Kidney glomerular epithelial cell (primary cell): ENCODE measurements at regions not wholly inside any gene's neighbourhood (a gene's known extent, or its start where the extent isn't known, plus 50 kb on each side); places are given as distances from the start of the nearest gene placed in this dataset.

Source experiments
- DNase-seq: peaks from one replicate; lab custom pipeline; 2025; lab: John Stamatoyannopoulos, UW

- no peak for DNase-seq
These were observed 105.8 kb downstream of the BAMBI start for GRCh38 chr10:28783087-28783486.

DNA sequence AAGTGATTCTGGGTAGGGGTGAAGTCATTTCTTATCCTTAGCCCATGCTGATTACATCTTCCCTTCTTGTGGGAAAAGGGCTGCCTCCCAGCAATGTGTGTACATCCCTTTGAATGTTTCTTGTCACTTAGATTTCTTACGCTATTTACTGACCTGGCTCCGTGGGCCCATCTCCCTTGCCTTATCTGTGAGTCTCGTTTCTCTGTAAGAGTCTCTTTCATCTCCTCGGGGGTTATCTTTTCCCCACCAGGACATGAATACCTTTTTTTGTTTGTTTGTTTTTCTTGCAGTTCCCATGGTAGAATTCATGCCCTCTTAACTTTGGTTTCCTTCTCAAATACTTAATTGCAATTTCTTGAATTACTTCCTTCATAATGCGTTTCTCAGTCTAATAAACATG lies 107.7 kb downstream of the BAMBI start:
- no peak for DNase-seq

GRCh38 chr10:28788252-28788651 lies 110.9 kb downstream of the BAMBI start:
- DNase-seq = no peak

DNA sequence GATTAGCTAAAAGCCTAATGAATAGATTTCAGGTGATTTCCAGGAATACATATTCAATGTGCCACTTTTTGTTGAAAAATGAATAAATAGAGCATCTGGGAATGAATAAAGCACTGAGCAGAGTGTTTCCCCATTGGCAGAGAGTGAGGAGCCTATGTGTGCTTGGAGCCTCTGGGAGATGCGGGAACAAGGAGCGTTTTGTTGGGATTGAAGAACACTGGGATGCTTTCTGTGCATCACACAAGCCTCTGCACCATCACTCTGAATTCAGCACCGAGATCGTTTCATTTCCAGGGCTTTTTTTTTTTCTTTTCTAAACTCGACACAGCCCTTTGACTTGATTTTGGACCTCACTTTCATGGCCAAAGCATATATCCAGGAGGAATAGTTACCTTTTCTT lies 111.4 kb downstream of the BAMBI start:
- DNase-seq = no peak

GRCh38 chr10:28790146-28790545 lies 112.8 kb downstream of the BAMBI start:
- no peak for DNase-seq

GRCh38 chr10:28793482-28793881 lies 116.2 kb downstream of the BAMBI start:
- DNase-seq = no peak

DNA sequence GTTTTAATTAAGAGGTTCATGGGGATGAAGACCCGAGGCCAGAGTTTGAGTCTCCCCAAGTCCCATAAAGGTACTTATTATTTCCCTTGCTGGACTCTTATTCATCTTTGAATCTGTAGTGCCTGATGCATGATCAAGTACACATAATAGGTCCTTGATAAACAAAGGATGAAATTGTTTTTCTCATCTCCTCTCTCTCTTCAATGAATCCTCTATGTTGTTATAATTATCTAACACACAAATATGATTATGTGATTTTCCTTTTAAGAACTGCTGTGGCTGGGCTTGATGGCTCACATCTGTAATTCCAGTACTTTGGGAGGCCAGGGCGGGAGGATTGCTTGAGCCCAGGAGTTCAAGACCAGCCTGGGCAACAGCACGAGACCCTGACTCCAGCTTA lies 117.7 kb downstream of the BAMBI start:
- DNase-seq = no peak

DNA sequence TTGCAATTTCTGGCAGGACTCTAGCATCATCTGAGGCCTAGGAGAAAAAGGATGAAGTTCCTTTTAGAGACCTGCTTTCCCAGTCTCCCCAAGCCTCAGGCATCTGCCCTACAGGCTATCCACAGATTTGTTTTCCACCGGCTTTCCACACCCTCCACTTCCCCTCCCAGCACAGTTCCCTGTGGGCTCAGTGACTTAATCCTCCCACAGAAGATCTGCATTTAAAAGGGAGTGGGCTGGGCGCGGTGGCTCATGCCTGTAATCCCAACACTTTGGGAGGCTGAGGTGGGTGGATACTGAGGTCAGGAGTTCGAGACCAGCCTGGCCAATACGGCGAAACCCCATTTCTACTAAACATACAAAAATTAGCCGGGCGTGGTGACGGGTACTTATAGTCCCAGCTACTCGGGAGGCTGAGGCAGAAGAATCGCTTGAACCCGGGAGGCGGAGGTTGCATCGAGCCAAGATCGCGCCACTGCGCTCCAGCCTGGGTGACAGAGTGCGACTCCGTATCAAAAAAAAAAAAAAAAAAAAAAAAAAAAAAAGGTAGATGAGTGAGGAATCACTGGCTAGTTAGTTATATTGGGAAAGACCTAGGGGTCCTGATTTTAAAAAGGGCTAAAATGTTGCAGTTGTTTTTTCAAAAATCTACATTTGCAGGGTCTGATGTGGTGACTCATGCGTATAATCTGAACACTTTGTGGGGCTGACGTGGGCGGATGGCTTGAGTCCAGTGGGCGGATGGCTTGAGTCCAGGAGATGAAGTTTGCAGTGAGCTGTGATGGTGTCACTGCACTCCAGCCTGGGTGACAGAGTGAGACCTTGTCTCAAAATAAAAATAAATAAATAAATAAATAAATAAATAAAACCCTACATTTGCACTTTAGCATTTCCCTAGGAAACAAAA lies 119.5 kb downstream of the BAMBI start:
- DNase-seq = peak; percentile 7

DNA sequence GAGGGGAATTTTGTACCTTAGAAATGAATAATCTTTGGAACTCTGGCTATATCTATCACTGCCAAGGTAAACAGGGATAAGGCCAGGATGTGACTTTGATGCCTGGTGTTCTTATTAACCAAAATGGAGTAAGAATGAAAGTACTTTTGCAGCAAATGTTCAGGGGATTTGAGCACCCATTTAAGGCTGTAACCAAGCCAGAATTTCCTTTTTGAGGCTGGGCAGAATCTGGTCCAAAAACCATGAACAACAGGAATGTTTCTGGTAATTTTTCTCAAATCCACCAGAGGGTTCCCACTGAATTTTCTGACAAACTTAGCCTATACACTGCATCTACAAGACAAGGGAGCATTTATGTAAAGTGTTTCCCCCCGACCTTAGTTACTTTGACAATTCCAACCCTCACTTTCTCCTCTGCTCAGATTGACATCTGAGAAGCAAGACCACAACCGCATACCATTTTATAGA lies 120.6 kb downstream of the BAMBI start:
- DNase-seq = no peak

DNA sequence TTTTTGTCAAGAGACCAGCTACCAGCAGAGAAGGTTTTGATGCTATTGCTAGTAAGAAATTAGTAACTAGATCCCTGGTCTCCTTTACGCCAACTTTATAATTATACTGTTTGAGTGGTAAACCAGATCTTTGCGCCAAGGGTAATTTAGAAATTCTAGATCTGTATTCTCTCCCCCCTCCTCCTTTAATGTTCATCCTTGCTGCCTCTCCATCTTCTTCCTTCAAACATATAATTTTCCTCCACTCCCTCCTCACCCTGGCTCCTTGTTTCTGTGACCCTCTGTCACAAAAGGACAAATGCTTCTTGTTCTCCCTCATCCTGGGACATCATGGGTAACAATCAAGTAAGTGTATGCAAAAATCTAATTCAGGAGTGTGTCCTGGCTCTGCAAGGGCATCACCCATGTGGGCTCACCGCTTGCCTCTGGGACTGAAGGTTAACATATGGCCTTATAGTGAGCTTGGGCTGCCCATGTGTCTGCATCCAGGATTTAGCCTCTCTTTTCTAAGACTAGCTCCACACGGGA lies 121.2 kb downstream of the BAMBI start:
- no peak for DNase-seq

DNA sequence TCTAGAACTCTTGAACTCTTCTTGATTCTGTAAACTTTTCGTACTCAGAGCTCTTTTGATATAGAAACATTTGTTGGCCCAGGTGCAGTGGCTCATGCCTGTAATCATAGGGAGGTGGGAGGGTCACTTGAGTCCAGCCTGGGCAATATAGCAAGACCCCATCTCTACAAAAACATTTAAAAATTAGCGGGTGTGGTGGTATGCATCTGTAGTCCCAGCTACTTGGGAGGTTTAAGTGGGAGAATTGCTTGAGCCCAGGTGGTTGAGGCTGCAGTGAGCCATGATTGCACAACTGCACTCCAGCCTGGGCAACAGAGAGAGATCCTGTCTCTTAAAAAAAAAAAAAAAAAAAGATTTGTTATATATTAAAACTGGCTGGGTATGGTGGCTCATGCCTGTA lies 121.6 kb downstream of the BAMBI start:
- DNase-seq = no peak

GRCh38 chr10:28800144-28800543 lies 122.8 kb downstream of the BAMBI start:
- DNase-seq = no peak

DNA sequence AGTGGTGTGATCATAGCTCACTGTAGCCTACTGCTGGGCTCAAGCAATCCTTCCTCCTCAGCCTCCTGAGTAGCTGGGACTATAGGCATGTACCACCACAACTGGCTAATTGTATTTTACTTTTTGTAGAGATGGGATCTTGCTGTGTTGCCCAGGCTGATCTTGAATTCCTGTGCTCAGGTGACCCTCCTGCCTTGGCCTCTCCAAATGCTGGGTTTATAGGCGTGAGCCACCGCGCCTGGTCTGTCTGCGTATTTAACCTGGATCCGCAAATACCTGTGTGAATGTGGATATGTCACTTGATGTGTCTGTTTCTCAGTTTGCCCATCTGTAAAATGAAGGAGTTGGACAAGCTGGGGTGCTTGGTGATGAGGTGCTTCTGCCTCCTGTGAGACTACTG lies 123.9 kb downstream of the BAMBI start:
- no peak for DNase-seq

- no peak for DNase-seq
These were observed 124.5 kb downstream of the BAMBI start for GRCh38 chr10:28801869-28802268.

DNA sequence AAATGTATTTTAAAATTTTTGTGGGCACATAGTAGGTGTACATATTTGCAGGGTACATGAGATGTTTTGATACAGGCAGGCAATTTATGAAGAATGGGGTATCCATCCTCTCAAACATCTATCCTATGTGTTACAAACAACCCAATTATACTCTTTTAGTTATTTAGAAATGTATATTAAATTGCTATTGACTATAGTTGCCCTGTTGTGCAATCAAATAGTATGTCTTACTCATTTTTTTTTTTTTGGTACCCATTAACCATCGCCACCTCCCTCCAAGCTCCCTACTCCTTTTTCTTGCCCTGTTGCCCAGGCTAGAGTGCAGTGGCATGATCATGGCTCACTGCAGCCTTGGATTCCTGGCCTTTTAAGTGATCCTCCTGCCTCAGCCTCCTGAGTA lies 128.1 kb downstream of the BAMBI start:
- no peak for DNase-seq

DNA sequence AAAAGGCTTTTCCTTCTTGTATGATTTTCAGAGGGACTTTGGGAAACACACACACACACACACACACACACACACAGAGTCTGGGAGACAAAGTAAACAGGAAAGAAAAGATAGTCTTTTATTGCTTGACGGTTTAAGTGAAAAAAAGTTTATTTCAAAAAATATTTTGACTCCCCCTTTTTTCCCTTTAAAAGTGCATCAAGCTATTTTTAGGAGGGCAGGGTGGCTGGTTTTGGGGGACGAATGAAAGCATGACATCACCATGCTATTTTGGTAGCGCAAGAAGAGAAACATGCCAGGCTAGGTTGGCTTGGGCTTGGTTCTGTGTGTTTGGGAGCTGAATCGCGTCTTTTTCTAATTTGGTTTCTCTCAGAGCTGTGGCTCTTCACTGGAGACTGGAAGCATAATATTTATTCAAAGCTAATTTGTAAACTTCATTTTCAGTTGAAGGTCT lies 129.2 kb downstream of the BAMBI start:
- no peak for DNase-seq

- DNase-seq = no peak
These were observed 129.8 kb downstream of the BAMBI start for GRCh38 chr10:28806951-28807759.

DNA sequence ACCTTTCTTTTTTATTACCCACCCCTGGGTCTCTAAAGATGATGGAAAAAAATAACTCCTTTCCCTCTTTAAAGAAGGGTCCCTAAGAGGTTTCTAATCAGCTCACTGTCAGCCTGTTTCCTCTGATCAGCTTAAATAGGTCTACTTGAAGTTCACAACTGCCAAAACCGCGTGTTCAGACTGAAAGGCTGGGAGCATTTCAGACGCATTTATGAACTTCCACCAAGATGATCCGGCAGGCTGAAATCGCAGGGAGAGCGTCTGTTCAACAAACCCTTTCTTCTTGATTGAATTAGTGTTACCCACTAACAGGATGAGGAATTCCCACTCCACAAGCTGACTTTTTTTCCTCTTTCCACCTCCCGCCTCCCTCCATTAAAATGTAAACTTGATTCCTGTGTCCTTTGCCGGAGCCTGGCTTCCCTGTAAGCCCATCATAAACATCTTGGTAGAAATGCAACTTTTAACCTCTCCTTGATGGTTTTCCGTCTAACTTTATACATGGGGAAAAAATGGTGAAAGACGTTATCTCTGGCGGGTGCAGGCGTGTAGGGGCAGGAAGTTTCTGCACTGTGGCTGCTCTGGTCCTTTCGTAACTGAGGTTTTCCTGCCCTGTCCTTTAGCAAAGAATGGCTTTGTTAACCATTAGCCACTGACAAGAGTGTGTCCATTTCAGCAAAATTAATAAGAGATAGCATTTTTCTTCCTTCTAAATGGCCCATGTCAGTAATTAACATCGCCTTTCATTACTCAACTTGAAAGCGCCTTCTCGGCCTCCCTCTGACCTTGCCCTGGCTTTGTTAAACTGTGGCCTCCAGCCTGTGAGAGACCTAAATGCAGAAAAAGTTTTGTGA lies 130.7 kb downstream of the BAMBI start:
- DNase-seq = no peak

- no peak for DNase-seq
These were observed 131.4 kb downstream of the BAMBI start for GRCh38 chr10:28808693-28809092.

- no peak for DNase-seq
These were observed 132.9 kb downstream of the BAMBI start for GRCh38 chr10:28810057-28810870.
